Psoas muscle (tissue), 7 donors: ENCODE measurements at regions not wholly inside any gene's neighbourhood (a gene's known extent, or its start where the extent isn't known, plus 50 kb on each side); places are given as distances from the start of the nearest gene placed in this dataset.

Source experiments
- ATAC-seq, 4 donors: fragments of 200-7000 bp; cut with Tn5 transposase; one replicate each; pipeline ENCODE4 v1.9.1; 2020; ENCODE audit warnings: moderate library complexity in 3 of 4, mild to moderate bottlenecking in 2 of 4
- DNase-seq, 2 donors: peaks; one replicate each; pipeline ENCODE4 v3.0.0-alpha.2; 2020
- H3K27ac ChIP-seq: fragments of 200-600 bp; one replicate; pipeline ENCODE4 v1.8.0; 2022
- H3K27me3 ChIP-seq, 3 donors: fragments of 200-600 bp in 1 of 3; one replicate each; pipeline versions ENCODE4 v1.6.1 to v1.8.0; 2013 to 2022; ENCODE audit warnings: low read length in 2 of 3, mild to moderate bottlenecking in 2 of 3, moderate library complexity in 1 of 3; ENCODE audit not compliant: insufficient read depth in 3 of 3
- H3K36me3 ChIP-seq, 2 donors: fragments of 200-600 bp in 1 of 2; one replicate each; pipeline versions ENCODE4 v1.6.1 to v1.8.0; 2013 to 2022; ENCODE audit warnings: low read depth in 1 of 2, mild to moderate bottlenecking in 1 of 2, moderate library complexity in 1 of 2; ENCODE audit not compliant: insufficient read depth in 1 of 2
- H3K4me1 ChIP-seq: fragments of 200-600 bp; one replicate; pipeline ENCODE4 v1.8.0; 2022
- H3K4me3 ChIP-seq: fragments of 200-600 bp; one replicate; pipeline ENCODE4 v1.8.0; 2022; ENCODE audit warnings: mild to moderate bottlenecking
- H3K9me3 ChIP-seq: fragments of 200-600 bp; one replicate; pipeline ENCODE4 v1.8.0; 2022
- CTCF ChIP-seq: fragments of 200-600 bp; IDR thresholded peaks from one replicate; pipeline ENCODE4 v1.8.0; 2022; ENCODE audit warnings: antibody characterized with exemption
- WGBS, 3 donors: extraction: QIAGEN DNeasy Blood & Tissue Kit; methylation state at CpG; one replicate each; pipeline versions ENCODE4 v1.1.6 to v1.1.7; 2013; 5-methylcytosine and 5-hydroxymethylcytosine counted together
- intact Hi-C, 2 donors: fragments of 100-400 bp; cut with DNase I; formaldehyde crosslinking; loops; one replicate each; pipeline versions ENCODE4 v1.11.0 to v1.14.2; 2022
- donor health status: healthy with polysubstance abuse.
- donor health status: DM: no; HTN: no; CAD: no; lungs with moderate emphysema.
- donor health status: Bipolar disorder and iron deficiency.
- donor health status: healthy.
- donor health status: DM: yes; HTN: yes; CAD: no.
- donor health status: DM: no; HTN: no; CAD: no.
- donor health status: DM: yes; HTN: yes; CAD: no.

GRCh38 chr11:130787092-130787616, 129.1 kb downstream of the SNX19 start:
- no peaks in the 10 kb centered on the region for H3K9me3 ChIP-seq
- no peak overlapping the region for H3K4me3 ChIP-seq
- intact Hi-C loops: no loop called here
- H3K36me3 ChIP-seq: no peaks in the 10 kb centered on the region
- peak; percentile 55 to 79 (median 72) for ATAC-seq
- 46 to 54% (median 52%) methylated on average over 8 of the region's 8 CpGs for WGBS, 3 donors
- peaks cover 11% of the 10 kb centered on the region for H3K4me1 ChIP-seq
- no peak for TF ChIP-seq CTCF
- DNase-seq: no peak
- peaks cover 0 to 2% (median 0%) of the 10 kb centered on the region in 3 donors for H3K27me3 ChIP-seq
- H3K27ac ChIP-seq: no peak overlapping the region

- TF ChIP-seq CTCF: no peak
- 77 to 84% (median 83%) methylated on average over 1 of the region's 1 CpG for WGBS, 3 donors
- intact Hi-C loops: no loop called here
- Histone ChIP-seq H3K4me1 (peaks cover 11% of the 10 kb centered on the region), H3K9me3 (no peaks in the 10 kb centered on the region), H3K36me3 (no peaks in the 10 kb centered on the region), H3K27ac (no peak overlapping the region), H3K27me3 (peaks cover 0 to 2% (median 0%) of the 10 kb centered on the region in 3 donors), H3K4me3 (no peak overlapping the region)
- DNase-seq (no peak), ATAC-seq (no peak)
Observed at GRCh38 chr11:130787973-130788570, 128.2 kb downstream of the SNX19 start.

GRCh38 chr11:130789056-130789640, 127.1 kb downstream of the SNX19 start:
- Histone ChIP-seq H3K9me3 (no peaks in the 10 kb centered on the region), H3K4me3 (no peak overlapping the region), H3K27ac (no peak overlapping the region), H3K36me3 (no peaks in the 10 kb centered on the region), H3K27me3 (peaks cover 0 to 2% (median 0%) of the 10 kb centered on the region in 3 donors), H3K4me1 (peaks cover 11% of the 10 kb centered on the region)
- 95 to 97% (median 96%) methylated on average over 3 of the region's 3 CpGs for WGBS, 3 donors
- DNase-seq (no peak), ATAC-seq (no peak)
- intact Hi-C loops: no loop called here
- TF ChIP-seq CTCF: no peak

GRCh38 chr11:130790689-130791088, 125.6 kb downstream of the SNX19 start:
- DNase-seq: no peak
- ATAC-seq: no peak
- WGBS, 3 donors: 90 to 95% (median 92%) methylated on average over 2 of the region's 2 CpGs
- intact Hi-C loops: no loop called here
- peaks cover 11% of the 10 kb centered on the region for H3K4me1 ChIP-seq
- H3K36me3 ChIP-seq: no peaks in the 10 kb centered on the region
- no peak for TF ChIP-seq CTCF
- no peak overlapping the region for H3K27ac ChIP-seq
- no peak overlapping the region for H3K4me3 ChIP-seq
- H3K9me3 ChIP-seq: no peaks in the 10 kb centered on the region
- H3K27me3 ChIP-seq: peaks cover 0 to 2% (median 0%) of the 10 kb centered on the region in 3 donors

- H3K27ac ChIP-seq: no peak overlapping the region
- H3K27me3 ChIP-seq: peaks cover 0 to 2% (median 0%) of the 10 kb centered on the region in 3 donors
- TF ChIP-seq CTCF: no peak
- intact Hi-C loops: no loop called here
- H3K4me1 ChIP-seq: no peaks in the 10 kb centered on the region
- DNase-seq: no peak
- ATAC-seq: no peak
- H3K36me3 ChIP-seq: no peaks in the 10 kb centered on the region
- H3K4me3 ChIP-seq: no peak overlapping the region
- no peaks in the 10 kb centered on the region for H3K9me3 ChIP-seq
Observed at GRCh38 chr11:130792772-130793171, 123.5 kb downstream of the SNX19 start.
